ENCODE measurements at regions not wholly inside any gene's neighbourhood (a gene's known extent, or its start where the extent isn't known, plus 50 kb on each side); places are given as distances from the start of the nearest gene placed in this dataset.

GRCh38 chr5:40191150-40191549 is 488.6 kb upstream of the PTGER4 start:
- DNase-seq (ENCODE audit: low read depth) (no peak), FAIRE-seq (no peak)
- no peak for TF ChIP-seq CTCF (IDR thresholded peaks at IDR 0.05; ENCODE audit: insufficient read depth, low read length, severe bottlenecking)
- Histone ChIP-seq H3K36me3 (ENCODE audit: control insufficient read depth, insufficient read depth, low read length) (no peaks in the 10 kb centered on the region), H3K4me3 (ENCODE audit: low read depth, low read length) (no peak overlapping the region), H3K27me3 (ENCODE audit: control insufficient read depth, insufficient read depth, low read length) (no peaks in the 10 kb centered on the region)

GRCh38 chr5:40172721-40173120 is 507.0 kb upstream of the PTGER4 start:
- Histone ChIP-seq H3K36me3 (ENCODE audit: control insufficient read depth, insufficient read depth, low read length) (no peaks in the 10 kb centered on the region), H3K4me3 (ENCODE audit: low read depth, low read length) (no peak overlapping the region), H3K27me3 (ENCODE audit: control insufficient read depth, insufficient read depth, low read length) (no peaks in the 10 kb centered on the region)
- DNase-seq (ENCODE audit: low read depth) (peak; percentile 83), FAIRE-seq (no peak)
- TF ChIP-seq CTCF (IDR thresholded peaks at IDR 0.05; ENCODE audit: insufficient read depth, low read length, severe bottlenecking): no peak

DNA sequence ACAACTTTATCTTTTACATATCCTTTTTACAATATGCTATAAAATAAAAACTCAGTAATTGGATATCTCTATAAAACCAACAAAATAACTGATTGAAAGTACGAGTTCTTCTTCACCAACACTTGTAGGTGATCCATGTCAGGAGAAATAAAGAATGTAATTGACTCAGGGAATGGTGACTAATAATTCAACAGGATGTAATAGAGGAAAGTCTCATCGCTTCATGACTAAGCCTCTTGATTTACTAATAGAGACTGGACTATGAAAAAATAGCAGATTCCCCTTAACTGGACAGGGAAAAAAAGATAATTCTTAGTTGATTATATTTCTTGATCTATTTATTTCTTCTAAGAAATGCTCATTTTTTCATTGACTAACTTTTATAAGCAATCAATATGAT is 507.7 kb upstream of the PTGER4 start:
- no peak for TF ChIP-seq CTCF (IDR thresholded peaks at IDR 0.05; ENCODE audit: insufficient read depth, low read length, severe bottlenecking)
- DNase-seq (ENCODE audit: low read depth): peak; percentile 94
- no peak for FAIRE-seq
- Histone ChIP-seq H3K4me3 (ENCODE audit: low read depth, low read length) (no peak overlapping the region), H3K36me3 (ENCODE audit: control insufficient read depth, insufficient read depth, low read length) (no peaks in the 10 kb centered on the region), H3K27me3 (ENCODE audit: control insufficient read depth, insufficient read depth, low read length) (no peaks in the 10 kb centered on the region)

DNA sequence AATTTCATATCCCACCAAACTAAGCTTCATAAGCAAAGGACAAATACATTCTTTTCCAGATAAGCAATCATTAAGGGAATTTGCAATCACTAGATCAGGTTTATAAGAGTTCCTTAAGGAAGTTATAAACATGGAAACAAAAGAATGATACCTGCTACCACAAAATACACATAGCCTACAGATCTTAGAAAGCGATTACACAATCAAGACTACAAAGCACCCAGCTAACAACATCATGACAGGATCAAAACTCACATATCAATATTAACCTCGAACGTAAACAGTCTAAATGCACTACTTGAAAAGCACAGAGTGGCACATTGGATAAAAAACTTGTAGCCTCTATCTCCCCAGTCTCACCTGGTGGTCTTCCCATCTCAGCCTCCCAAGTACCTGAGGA is 512.4 kb upstream of the PTGER4 start:
- no peak for DNase-seq (ENCODE audit: low read depth)
- H3K4me3 ChIP-seq (ENCODE audit: low read depth, low read length): no peak overlapping the region
- no peaks in the 10 kb centered on the region for H3K36me3 ChIP-seq (ENCODE audit: control insufficient read depth, insufficient read depth, low read length)
- no peak for FAIRE-seq
- no peak for TF ChIP-seq CTCF (IDR thresholded peaks at IDR 0.05; ENCODE audit: insufficient read depth, low read length, severe bottlenecking)
- H3K27me3 ChIP-seq (ENCODE audit: control insufficient read depth, insufficient read depth, low read length): no peaks in the 10 kb centered on the region

GRCh38 chr5:40166802-40167201 is 512.9 kb upstream of the PTGER4 start:
- DNase-seq (ENCODE audit: low read depth) (peak; percentile 59), FAIRE-seq (no peak)
- TF ChIP-seq CTCF (IDR thresholded peaks at IDR 0.05; ENCODE audit: insufficient read depth, low read length, severe bottlenecking): no peak
- Histone ChIP-seq H3K27me3 (ENCODE audit: control insufficient read depth, insufficient read depth, low read length) (no peaks in the 10 kb centered on the region), H3K36me3 (ENCODE audit: control insufficient read depth, insufficient read depth, low read length) (no peaks in the 10 kb centered on the region), H3K4me3 (ENCODE audit: low read depth, low read length) (no peak overlapping the region)

All from bronchial epithelial cell (primary cell).